ENCODE measurements at regions not wholly inside any gene's neighbourhood (a gene's known extent, or its start where the extent isn't known, plus 50 kb on each side); places are given as distances from the start of the nearest gene placed in this dataset.

DNA sequence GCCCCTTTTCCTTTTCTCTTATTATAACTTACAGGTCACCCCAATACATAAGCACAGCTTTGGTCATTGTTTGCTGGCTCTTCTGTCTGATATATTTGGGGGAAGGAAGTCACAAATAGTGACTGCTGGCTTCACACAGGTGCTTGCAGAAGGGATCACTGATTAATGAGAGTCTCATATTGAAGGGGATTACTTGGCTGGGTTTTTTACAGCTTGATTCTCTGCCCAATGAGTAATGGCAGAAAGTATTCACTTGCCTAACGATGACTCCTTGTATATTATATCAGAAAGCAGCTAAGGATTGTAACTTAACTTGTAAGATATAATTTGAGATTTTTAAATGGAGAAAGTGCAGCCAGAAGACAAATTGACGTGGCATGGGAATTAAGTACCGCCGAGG, 119.3 kb upstream of the PFN2 start:
- no peaks in the 10 kb centered on the region for H3K36me3 Mint-ChIP-seq (ENCODE audit: insufficient read depth, unreplicated experiment)
- TF ChIP-seq, protein P1, sequence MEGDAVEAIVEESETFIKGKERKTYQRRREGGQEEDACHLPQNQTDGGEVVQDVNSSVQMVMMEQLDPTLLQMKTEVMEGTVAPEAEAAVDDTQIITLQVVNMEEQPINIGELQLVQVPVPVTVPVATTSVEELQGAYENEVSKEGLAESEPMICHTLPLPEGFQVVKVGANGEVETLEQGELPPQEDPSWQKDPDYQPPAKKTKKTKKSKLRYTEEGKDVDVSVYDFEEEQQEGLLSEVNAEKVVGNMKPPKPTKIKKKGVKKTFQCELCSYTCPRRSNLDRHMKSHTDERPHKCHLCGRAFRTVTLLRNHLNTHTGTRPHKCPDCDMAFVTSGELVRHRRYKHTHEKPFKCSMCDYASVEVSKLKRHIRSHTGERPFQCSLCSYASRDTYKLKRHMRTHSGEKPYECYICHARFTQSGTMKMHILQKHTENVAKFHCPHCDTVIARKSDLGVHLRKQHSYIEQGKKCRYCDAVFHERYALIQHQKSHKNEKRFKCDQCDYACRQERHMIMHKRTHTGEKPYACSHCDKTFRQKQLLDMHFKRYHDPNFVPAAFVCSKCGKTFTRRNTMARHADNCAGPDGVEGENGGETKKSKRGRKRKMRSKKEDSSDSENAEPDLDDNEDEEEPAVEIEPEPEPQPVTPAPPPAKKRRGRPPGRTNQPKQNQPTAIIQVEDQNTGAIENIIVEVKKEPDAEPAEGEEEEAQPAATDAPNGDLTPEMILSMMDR (IDR thresholded peaks at IDR 0.05; ENCODE audit: insufficient read depth in 1 of 2, low read depth in 1 of 2, low read length in 1 of 2, severe bottlenecking in 1 of 2, unreplicated experiment in 1 of 2), result no peak
- H3K4me1 Mint-ChIP-seq (ENCODE audit: low read depth, unreplicated experiment), result no peaks in the 10 kb centered on the region
- no peak overlapping the region for H3K4me3 Mint-ChIP-seq (ENCODE audit: unreplicated experiment)
- POLR2A ChIA-PET, result no interaction called here
- no peaks in the 10 kb centered on the region for H3K9me3 Mint-ChIP-seq (ENCODE audit: unreplicated experiment)
- Histone ChIP-seq H3K4me3 (ENCODE audit: low read depth, low read length) (no peak overlapping the region), H3K36me3 (ENCODE audit: control insufficient read depth, insufficient read depth, low read length) (no peaks in the 10 kb centered on the region), H3K9me3 (no peaks in the 10 kb centered on the region), H3K4me1 (no peaks in the 10 kb centered on the region), H3K27me3 (replicated peaks; ENCODE audit: control insufficient read depth, insufficient read depth, low read length) (no peaks in the 10 kb centered on the region)
- no peak for DNase-seq
- BruUV-seq (replicated peaks), result no TSS peak
- intact Hi-C loops (cut with micrococcal nuclease; ENCODE audit: unreplicated experiment), result no loop called here
- H3K27me3 Mint-ChIP-seq (ENCODE audit: insufficient read depth, unreplicated experiment), result peaks cover 14% of the 10 kb centered on the region
- H3K27ac Mint-ChIP-seq (ENCODE audit: unreplicated experiment), result no peak overlapping the region
- CTCF ChIA-PET, result no interaction called here

DNA sequence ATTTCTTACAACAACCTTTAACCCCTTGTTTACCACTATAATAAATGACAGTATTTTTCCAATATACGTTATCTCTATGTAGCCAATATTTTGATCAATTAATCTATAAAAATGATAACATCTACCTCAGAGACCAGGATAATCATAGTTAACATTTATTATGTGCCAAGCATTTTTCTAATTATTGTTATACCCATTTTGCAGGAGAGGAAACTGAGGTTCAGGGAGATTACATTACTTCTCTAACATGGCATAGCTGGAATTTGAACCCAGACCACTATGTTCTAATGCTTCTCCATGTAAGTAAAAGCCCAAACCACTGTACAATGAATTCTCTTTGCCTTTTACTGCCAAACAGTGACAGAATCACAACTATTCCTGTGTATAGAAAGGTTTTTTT, 113.4 kb upstream of the PFN2 start:
- Mint-ChIP-seq H3K4me1 (ENCODE audit: low read depth, unreplicated experiment) (no peaks in the 10 kb centered on the region), H3K27me3 (ENCODE audit: insufficient read depth, unreplicated experiment) (peaks cover 12% of the 10 kb centered on the region), H3K36me3 (ENCODE audit: insufficient read depth, unreplicated experiment) (no peaks in the 10 kb centered on the region), H3K27ac (ENCODE audit: unreplicated experiment) (no peak overlapping the region), H3K9me3 (ENCODE audit: unreplicated experiment) (no peaks in the 10 kb centered on the region), H3K4me3 (ENCODE audit: unreplicated experiment) (no peak overlapping the region)
- ChIA-PET POLR2A (no interaction called here), CTCF (no interaction called here)
- BruUV-seq (replicated peaks), result no TSS peak
- no peaks in the 10 kb centered on the region for H3K9me3 ChIP-seq
- no peaks in the 10 kb centered on the region for H3K36me3 ChIP-seq (ENCODE audit: control insufficient read depth, insufficient read depth, low read length)
- no peaks in the 10 kb centered on the region for H3K4me1 ChIP-seq
- H3K4me3 ChIP-seq (ENCODE audit: low read depth, low read length), result no peak overlapping the region
- no peak for DNase-seq
- intact Hi-C loops (cut with micrococcal nuclease; ENCODE audit: unreplicated experiment), result no loop called here
- H3K27me3 ChIP-seq (replicated peaks; ENCODE audit: control insufficient read depth, insufficient read depth, low read length), result no peaks in the 10 kb centered on the region
- TF ChIP-seq, protein P1 (IDR thresholded peaks at IDR 0.05; ENCODE audit: insufficient read depth in 1 of 2, low read depth in 1 of 2, low read length in 1 of 2, severe bottlenecking in 1 of 2, unreplicated experiment in 1 of 2), result no peak

DNA sequence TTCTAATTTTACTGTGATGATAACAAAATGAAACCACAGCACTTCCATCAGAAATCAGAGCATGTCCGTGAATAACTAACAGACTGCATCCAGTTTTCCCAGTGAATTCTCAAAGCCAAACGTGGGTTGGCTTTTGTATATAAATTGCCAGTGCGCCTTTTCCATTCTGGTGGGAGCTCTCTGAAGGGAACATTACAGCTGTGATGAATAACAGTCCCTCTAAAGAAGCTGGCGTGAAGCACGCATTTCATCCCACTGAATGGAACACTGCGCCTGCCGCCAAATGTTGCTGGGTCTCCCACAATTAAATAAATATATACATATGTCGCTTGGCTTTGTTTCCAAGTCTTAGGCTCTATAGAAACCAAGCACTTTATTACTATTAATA, 113.0 kb upstream of the PFN2 start:
- Histone ChIP-seq H3K27me3 (replicated peaks; ENCODE audit: control insufficient read depth, insufficient read depth, low read length) (no peaks in the 10 kb centered on the region), H3K36me3 (ENCODE audit: control insufficient read depth, insufficient read depth, low read length) (no peaks in the 10 kb centered on the region), H3K4me3 (ENCODE audit: low read depth, low read length) (no peak overlapping the region), H3K9me3 (no peaks in the 10 kb centered on the region), H3K4me1 (no peaks in the 10 kb centered on the region)
- H3K27me3 Mint-ChIP-seq (ENCODE audit: insufficient read depth, unreplicated experiment), result peaks cover 8% of the 10 kb centered on the region
- intact Hi-C loops (cut with micrococcal nuclease; ENCODE audit: unreplicated experiment), result no loop called here
- H3K36me3 Mint-ChIP-seq (ENCODE audit: insufficient read depth, unreplicated experiment), result no peaks in the 10 kb centered on the region
- TF ChIP-seq, protein P1 (IDR thresholded peaks at IDR 0.05; ENCODE audit: insufficient read depth in 1 of 2, low read depth in 1 of 2, low read length in 1 of 2, severe bottlenecking in 1 of 2, unreplicated experiment in 1 of 2), result no peak
- DNase-seq, result no peak
- ChIA-PET CTCF (no interaction called here), POLR2A (no interaction called here)
- no peak overlapping the region for H3K27ac Mint-ChIP-seq (ENCODE audit: unreplicated experiment)
- no peak overlapping the region for H3K4me3 Mint-ChIP-seq (ENCODE audit: unreplicated experiment)
- no TSS peak for BruUV-seq (replicated peaks)
- H3K9me3 Mint-ChIP-seq (ENCODE audit: unreplicated experiment), result no peaks in the 10 kb centered on the region
- H3K4me1 Mint-ChIP-seq (ENCODE audit: low read depth, unreplicated experiment), result no peaks in the 10 kb centered on the region
